Central memory CD8-positive, alpha-beta T cell (primary cell): ENCODE measurements at regions not wholly inside any gene's neighbourhood (a gene's known extent, or its start where the extent isn't known, plus 50 kb on each side); places are given as distances from the start of the nearest gene placed in this dataset.
"Not testable (repeated sequence)": the region's sequence is repeated elsewhere in the genome, so short reads cannot be mapped to it uniquely, and the experiment has no call there.

Experiments
- ATAC-seq: fragments of 150-1000 bp; cut with Tn5 transposase; replicated peaks from 2 replicates; pipeline ENCODE4 v1.10.0; 2022; ENCODE audit warnings: mild to moderate bottlenecking, moderate FRiP score, moderate number of reproducible peaks; ENCODE audit not compliant: poor library complexity, severe bottlenecking; ENCODE audit errors: extremely low read depth
- DNase-seq, 2 donors: peaks; one replicate each; pipeline ENCODE4 v3.0.0; 2021; ENCODE audit warnings: low spot score in 2 of 2
- H3K27ac Mint-ChIP-seq: one replicate; pipeline ENCODE4 v1.8.0; 2022; ENCODE audit warnings: low read depth, mild to moderate bottlenecking, moderate library complexity, mixed read lengths
- H3K27me3 Mint-ChIP-seq: one replicate; pipeline ENCODE4 v1.8.0; 2022; ENCODE audit warnings: mixed read lengths
- H3K36me3 Mint-ChIP-seq: one replicate; pipeline ENCODE4 v1.8.0; 2022; ENCODE audit warnings: mild to moderate bottlenecking, moderate library complexity, mixed read lengths; ENCODE audit not compliant: insufficient read depth
- H3K4me1 Mint-ChIP-seq: one replicate; pipeline ENCODE4 v1.8.0; 2022; ENCODE audit warnings: mixed read lengths
- H3K4me3 Mint-ChIP-seq: one replicate; pipeline ENCODE4 v1.8.0; 2022; ENCODE audit warnings: mild to moderate bottlenecking, moderate library complexity, mixed read lengths
- H3K9me3 Mint-ChIP-seq: one replicate; pipeline ENCODE4 v1.8.0; 2022; ENCODE audit warnings: mixed read lengths

DNA sequence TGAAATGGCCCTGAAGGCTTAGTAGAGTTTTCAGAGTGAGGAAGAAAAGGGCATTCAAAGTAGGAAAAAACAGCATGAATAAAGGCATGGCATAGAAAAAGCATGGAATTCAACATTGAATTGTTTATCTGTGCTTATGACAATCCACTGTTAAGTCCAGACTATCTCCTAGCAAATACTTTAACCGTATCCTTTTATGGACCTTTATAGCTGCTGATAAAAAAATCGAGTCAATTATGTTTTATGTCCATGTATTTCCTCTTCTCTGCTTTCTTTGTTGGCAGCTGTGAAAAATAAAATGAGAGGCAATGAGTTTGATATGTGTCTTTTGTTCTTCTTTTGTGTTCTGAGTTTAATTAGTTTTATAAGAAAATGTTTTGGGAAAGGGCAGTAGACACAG is 70.4 kb downstream of the TDRD15 start:
- H3K36me3 Mint-ChIP-seq: no peaks in the 10 kb centered on the region
- H3K9me3 Mint-ChIP-seq: peaks cover 6% of the 10 kb centered on the region
- H3K4me1 Mint-ChIP-seq: no peaks in the 10 kb centered on the region
- no peak overlapping the region for H3K27ac Mint-ChIP-seq
- no peaks in the 10 kb centered on the region for H3K27me3 Mint-ChIP-seq
- DNase-seq (no peak), ATAC-seq (no peak)
- no peak overlapping the region for H3K4me3 Mint-ChIP-seq

DNA sequence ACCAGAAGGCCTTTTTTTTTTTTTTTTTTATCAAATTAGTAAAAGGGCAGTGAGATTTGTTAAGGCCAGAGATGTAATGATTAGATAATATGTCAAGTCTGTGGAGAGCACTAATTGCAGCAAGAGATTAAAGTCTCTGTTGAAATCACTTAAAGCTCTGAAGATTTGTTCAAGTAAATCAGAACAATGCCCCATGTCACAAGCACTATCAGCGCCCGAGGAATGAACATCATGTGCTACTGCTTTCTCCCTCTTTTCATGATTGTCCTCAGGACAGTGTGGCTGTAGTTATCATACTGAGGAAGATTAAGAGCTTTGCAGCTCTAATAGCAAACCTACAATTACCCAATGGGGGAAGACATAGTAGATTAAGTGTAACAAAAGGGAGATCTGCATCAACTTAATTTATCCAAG is 71.1 kb downstream of the TDRD15 start:
- H3K27ac Mint-ChIP-seq: no peak overlapping the region
- no peaks in the 10 kb centered on the region for H3K4me1 Mint-ChIP-seq

DNA sequence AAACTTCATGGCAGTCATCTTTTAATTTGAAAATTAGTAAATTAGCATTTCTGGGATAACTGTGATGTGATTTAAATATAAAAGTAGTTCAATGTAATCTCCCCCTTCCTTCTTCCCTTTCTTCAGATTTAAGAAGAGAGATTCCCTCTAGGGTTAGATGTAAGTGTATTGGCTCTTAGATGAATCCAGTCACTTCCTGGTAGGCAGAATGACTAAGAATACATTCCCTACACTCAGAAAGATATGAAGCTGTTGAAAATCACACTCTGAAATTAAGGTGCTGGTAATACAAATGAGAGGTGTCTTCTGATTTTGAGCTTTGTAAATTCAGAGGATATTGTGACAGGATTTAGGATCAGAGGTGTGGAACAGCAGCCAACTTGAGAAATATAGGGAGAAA is 71.6 kb downstream of the TDRD15 start:
- DNase-seq: no peak
- no peak for ATAC-seq
- peaks cover 6% of the 10 kb centered on the region for H3K9me3 Mint-ChIP-seq
- no peak overlapping the region for H3K27ac Mint-ChIP-seq
- no peaks in the 10 kb centered on the region for H3K4me1 Mint-ChIP-seq
- no peaks in the 10 kb centered on the region for H3K36me3 Mint-ChIP-seq
- no peak overlapping the region for H3K4me3 Mint-ChIP-seq
- no peaks in the 10 kb centered on the region for H3K27me3 Mint-ChIP-seq

More for the DNA sequence above, 71.1 kb downstream of the TDRD15 start:
- no peaks in the 10 kb centered on the region for H3K36me3 Mint-ChIP-seq
- ATAC-seq (no peak), DNase-seq (no peak)
- no peaks in the 10 kb centered on the region for H3K27me3 Mint-ChIP-seq
- H3K4me3 Mint-ChIP-seq: no peak overlapping the region
- H3K9me3 Mint-ChIP-seq: peaks cover 6% of the 10 kb centered on the region

DNA sequence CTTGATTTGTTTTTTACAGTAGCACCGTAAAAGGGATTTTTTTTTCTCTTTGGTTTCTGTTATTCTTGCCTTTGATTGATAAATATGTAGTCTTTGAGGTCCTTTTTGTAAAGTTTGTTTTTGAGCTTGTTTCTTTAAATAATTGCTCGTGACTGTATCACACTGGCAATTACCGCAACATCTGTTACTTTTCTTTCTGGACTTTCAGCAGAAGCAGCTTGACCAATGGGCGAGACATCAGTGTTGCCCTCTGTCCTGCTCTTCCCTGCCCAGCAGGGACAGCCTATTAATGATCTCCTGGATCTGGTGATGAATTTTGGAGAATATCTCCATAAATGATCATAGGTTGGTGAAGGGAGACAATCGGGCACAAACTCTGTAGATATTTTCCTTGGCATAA is 74.9 kb downstream of the TDRD15 start:
- Mint-ChIP-seq H3K27ac (no peak overlapping the region), H3K4me1 (no peaks in the 10 kb centered on the region), H3K9me3 (no peaks in the 10 kb centered on the region), H3K36me3 (no peaks in the 10 kb centered on the region), H3K27me3 (no peaks in the 10 kb centered on the region), H3K4me3 (no peak overlapping the region)
- ATAC-seq (no peak), DNase-seq (no peak)

DNA sequence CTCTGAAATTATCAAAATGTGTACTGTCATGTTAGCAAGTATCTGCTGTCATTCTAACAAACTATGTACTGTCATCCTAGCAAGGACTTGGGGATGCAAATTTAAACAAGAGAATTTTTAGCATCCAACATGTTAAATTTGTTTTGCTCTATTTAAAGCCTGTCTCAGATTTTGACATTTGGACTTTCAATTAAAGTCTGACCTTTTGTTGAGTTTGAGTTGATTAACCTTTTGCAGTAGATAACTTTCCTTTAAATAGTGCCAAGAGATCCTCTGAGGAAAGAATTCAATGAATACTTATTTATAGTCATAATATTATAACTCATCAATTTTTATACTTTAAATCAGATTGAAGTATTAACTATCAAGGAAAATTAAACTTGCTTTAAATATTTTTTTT is 80.2 kb downstream of the TDRD15 start:
- DNase-seq (no peak), ATAC-seq (no peak)
- Mint-ChIP-seq H3K27me3 (no peaks in the 10 kb centered on the region), H3K27ac (no peak overlapping the region), H3K4me1 (no peaks in the 10 kb centered on the region), H3K36me3 (no peaks in the 10 kb centered on the region), H3K9me3 (no peaks in the 10 kb centered on the region), H3K4me3 (no peak overlapping the region)

DNA sequence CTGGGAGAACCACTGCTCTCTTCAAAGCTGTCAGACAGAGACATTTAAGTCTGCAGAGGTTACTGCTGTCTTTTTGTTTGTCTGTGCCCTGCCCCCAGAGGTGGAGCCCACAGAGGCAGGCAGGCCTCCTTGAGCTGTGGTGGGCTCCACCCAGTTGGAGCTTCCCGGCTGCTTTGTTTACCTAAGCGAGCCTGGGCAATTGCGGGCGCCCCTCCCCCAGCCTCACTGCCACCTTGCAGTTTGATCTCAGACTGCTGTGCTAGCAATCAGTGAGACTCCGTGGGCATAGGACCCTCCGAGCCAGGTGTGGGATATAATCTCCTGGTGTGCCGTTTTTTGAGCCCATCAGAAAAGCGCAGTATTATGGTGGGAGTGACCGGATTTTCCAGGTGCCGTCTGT is 90.3 kb downstream of the TDRD15 start:
- not testable (repeated sequence) for DNase-seq, H3K36me3 Mint-ChIP-seq, H3K27ac Mint-ChIP-seq, H3K27me3 Mint-ChIP-seq, H3K4me3 Mint-ChIP-seq, H3K4me1 Mint-ChIP-seq, ATAC-seq
- H3K9me3 Mint-ChIP-seq: peaks cover 16% of the 10 kb centered on the region

DNA sequence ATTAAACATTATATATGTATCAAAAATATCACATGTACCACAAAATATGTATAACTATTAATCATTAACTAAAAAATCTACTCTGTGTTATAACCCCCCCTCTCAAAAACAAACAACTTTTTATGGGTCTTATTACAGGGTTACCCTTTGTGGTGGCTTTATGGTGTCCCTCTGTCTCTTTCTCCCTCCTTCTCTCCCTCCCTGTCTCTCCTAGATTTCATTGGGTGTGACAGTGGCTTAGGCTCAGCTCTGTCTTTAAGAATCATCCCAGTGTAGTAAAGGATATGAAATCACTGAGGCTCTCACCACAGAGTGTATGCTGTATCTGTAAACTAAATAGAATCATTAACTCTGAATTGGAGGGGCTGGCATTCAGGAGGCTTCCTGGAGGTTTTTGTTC is 93.7 kb downstream of the TDRD15 start:
- Mint-ChIP-seq H3K36me3 (no peaks in the 10 kb centered on the region), H3K9me3 (peaks cover 10% of the 10 kb centered on the region), H3K4me1 (no peaks in the 10 kb centered on the region), H3K27ac (no peak overlapping the region), H3K4me3 (no peak overlapping the region), H3K27me3 (no peaks in the 10 kb centered on the region)
- ATAC-seq: no peak
- DNase-seq: no peak

DNA sequence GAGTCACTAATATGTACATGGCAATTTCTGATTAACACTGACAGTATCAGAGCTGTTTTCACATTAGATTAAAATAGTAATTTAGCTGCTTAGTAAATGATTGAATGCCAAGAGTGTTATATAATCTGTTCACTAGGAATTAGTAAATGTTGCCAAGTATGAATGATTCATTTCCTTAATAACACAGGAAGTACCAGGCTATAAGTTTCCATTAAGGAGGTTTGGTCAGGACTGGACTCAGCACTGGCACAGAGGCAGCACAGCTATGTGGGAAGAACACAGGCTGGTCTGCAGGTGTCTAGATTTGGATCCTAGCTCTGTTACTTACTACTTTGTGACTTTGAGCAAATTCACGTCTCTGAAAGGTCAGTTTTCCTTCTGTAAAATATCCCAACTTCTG is 97.2 kb downstream of the TDRD15 start:
- H3K4me1 Mint-ChIP-seq: no peaks in the 10 kb centered on the region
- DNase-seq: no peak
- no peak for ATAC-seq
- H3K36me3 Mint-ChIP-seq: no peaks in the 10 kb centered on the region
- H3K27ac Mint-ChIP-seq: no peak overlapping the region
- no peaks in the 10 kb centered on the region for H3K27me3 Mint-ChIP-seq
- peaks cover 5% of the 10 kb centered on the region for H3K9me3 Mint-ChIP-seq
- no peak overlapping the region for H3K4me3 Mint-ChIP-seq

DNA sequence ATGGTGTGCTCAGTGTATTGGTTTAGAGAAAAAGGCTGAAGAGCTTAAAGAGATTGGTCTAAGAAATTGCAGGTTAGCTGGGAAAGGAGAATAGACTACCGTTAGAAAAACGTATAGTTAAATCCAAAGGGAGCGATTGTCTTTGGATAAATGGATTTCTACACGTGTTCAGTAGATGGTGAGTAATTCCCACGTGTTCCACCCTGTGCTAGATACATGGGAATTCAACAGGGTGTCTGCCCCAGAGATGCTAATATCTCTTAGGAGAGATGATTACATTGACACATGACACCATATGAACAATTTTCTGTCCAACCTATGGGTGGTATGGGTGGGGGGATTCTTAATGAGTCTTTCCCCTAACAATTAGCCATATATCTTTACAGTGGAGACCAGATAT is 99.8 kb downstream of the TDRD15 start:
- no peaks in the 10 kb centered on the region for H3K4me1 Mint-ChIP-seq
- no peaks in the 10 kb centered on the region for H3K27me3 Mint-ChIP-seq
- no peaks in the 10 kb centered on the region for H3K9me3 Mint-ChIP-seq
- no peaks in the 10 kb centered on the region for H3K36me3 Mint-ChIP-seq
- H3K27ac Mint-ChIP-seq: no peak overlapping the region
- ATAC-seq (no peak), DNase-seq (no peak)
- no peak overlapping the region for H3K4me3 Mint-ChIP-seq

DNA sequence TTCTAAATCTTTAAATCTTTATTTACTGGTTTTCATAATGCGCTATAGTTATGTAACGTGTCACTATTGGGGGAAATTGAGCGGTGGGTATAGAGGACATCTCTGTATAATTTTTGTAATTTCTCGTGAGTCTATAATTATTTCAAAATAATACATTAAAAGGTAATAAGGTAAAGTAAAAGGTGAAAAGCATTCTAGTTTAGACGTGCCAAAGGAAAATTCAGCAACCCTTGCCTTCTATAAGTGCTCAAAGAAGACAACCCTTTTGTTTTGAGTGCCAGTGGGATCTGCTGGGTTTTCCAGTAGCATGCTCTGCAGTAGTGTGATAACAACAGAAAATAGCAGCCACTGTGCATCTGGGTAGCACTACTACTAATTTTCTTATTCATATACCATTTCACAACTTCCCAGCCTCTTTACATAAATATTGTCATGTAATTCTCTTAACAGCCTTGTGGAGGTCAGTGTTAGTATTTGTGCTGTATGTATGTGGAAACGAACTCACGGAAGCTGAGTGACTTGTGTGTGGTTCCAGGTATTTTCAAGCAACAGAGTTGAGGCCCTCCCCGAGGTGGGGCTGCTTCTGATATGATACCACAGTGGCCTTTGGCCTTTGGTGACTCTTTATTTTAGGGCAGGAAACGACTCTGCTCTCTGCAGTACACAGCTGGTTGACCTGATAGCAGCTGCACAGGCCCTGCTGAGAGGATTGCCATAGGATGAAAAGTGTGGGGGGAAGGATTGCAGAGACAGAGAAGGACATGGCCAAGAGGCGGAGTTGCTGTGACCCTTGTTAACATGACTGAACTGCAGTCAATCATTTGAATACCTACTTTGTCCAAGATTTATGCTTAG is 104.5 kb downstream of the TDRD15 start:
- H3K9me3 Mint-ChIP-seq: peaks cover 11% of the 10 kb centered on the region
- H3K4me3 Mint-ChIP-seq: no peak overlapping the region
- no peaks in the 10 kb centered on the region for H3K27me3 Mint-ChIP-seq
- no peaks in the 10 kb centered on the region for H3K36me3 Mint-ChIP-seq
- DNase-seq (no peak), ATAC-seq (no peak)
- H3K27ac Mint-ChIP-seq: no peak overlapping the region
- no peaks in the 10 kb centered on the region for H3K4me1 Mint-ChIP-seq

DNA sequence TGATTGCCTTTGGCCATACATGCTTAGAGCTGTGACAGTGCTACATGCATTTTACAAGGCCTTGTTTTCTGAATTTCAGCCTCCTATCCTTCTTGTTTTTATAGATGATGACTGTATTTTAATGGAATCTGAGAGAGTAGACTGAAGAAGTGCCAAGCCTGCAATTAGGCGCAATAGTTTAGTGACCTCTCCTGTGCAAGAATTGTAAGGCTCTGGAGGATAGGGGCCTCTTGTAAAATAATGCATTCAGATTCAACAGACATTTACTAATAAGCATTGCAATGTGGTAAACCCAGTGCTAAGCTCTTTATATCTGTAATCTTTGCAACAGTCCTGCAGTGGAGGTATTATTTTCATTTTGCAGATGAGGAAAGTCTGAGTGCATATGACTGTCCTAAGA is 105.5 kb downstream of the TDRD15 start:
- Mint-ChIP-seq H3K4me3 (no peak overlapping the region), H3K36me3 (no peaks in the 10 kb centered on the region), H3K27me3 (no peaks in the 10 kb centered on the region), H3K4me1 (no peaks in the 10 kb centered on the region), H3K9me3 (peaks cover 11% of the 10 kb centered on the region), H3K27ac (no peak overlapping the region)
- no peak for ATAC-seq
- no peak for DNase-seq

DNA sequence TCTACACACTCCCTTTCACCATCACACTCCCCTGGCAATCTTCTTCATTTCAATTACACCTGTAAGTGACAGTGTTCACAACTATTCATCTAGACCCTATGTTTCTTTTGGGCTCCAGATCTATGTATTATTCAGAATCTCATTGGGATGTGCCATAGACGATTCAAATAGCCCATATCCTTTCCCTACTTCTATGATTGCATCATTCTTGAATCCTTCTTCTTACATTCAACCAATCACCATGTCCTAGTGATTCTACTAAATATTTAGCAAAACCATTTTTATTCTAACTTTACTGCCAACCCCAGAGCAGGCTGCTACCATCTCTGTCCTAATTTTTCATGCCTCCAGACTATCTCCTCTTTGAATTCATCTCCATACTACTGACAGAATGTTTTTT is 106.4 kb downstream of the TDRD15 start:
- no peak overlapping the region for H3K27ac Mint-ChIP-seq
- no peak for ATAC-seq
- peaks cover 11% of the 10 kb centered on the region for H3K9me3 Mint-ChIP-seq
- no peak for DNase-seq
- H3K27me3 Mint-ChIP-seq: no peaks in the 10 kb centered on the region
- H3K4me3 Mint-ChIP-seq: no peak overlapping the region
- no peaks in the 10 kb centered on the region for H3K36me3 Mint-ChIP-seq
- no peaks in the 10 kb centered on the region for H3K4me1 Mint-ChIP-seq

DNA sequence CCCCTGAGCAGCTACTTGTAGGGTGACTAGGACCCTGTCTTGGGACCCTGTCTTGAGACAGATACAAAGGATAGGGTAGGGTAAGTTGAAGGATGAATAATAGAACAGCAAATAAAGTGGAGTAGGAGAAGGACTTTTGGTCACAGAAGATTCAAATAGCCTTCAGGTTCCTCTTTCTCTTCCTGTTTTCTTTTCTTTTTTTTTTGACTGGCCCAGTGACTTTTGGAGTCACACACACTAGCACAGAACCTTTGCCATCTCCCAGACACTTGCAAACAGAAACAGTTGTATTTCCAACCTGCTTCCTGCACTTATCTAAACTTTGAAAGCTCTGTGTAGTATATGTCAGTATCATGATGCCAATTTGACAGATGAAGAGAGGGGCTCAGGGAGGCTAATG is 108.2 kb downstream of the TDRD15 start:
- peaks cover 11% of the 10 kb centered on the region for H3K9me3 Mint-ChIP-seq
- H3K4me3 Mint-ChIP-seq: no peak overlapping the region
- ATAC-seq: no peak
- H3K4me1 Mint-ChIP-seq: no peaks in the 10 kb centered on the region
- no peak for DNase-seq
- H3K27me3 Mint-ChIP-seq: no peaks in the 10 kb centered on the region
- no peak overlapping the region for H3K27ac Mint-ChIP-seq
- no peaks in the 10 kb centered on the region for H3K36me3 Mint-ChIP-seq
